H9 (cell line): ENCODE measurements at regions not wholly inside any gene's neighbourhood (a gene's known extent, or its start where the extent isn't known, plus 50 kb on each side); places are given as distances from the start of the nearest gene placed in this dataset.

ENCODE experiments used
- DNase-seq: peaks from one replicate; pipeline ENCODE4 v3.0.0-alpha.2; 2017
- H2AFZ ChIP-seq: one replicate; pipeline ENCODE4 v1.6.1; 2013; ENCODE audit warnings: mild to moderate bottlenecking, low read length, control low read depth, moderate library complexity
- H2AK5ac ChIP-seq: 2 replicates; pipeline ENCODE4 v1.6.1; 2013; ENCODE audit warnings: low read length, control low read depth, mixed read lengths; ENCODE audit not compliant: insufficient read length
- H2BK120ac ChIP-seq: one replicate; pipeline ENCODE4 v1.6.1; 2013; ENCODE audit warnings: low read depth, mild to moderate bottlenecking, low read length, control low read depth, inconsistent platforms; ENCODE audit not compliant: poor library complexity, severe bottlenecking
- H2BK12ac ChIP-seq: 2 replicates; pipeline ENCODE4 v1.6.1; 2013; ENCODE audit warnings: low read length, control low read depth, mixed read lengths, low read depth; ENCODE audit not compliant: insufficient read length
- H2BK15ac ChIP-seq: 2 replicates; pipeline ENCODE4 v1.6.1; 2013; ENCODE audit warnings: low read depth, low read length, control low read depth
- H2BK20ac ChIP-seq: one replicate; pipeline ENCODE4 v1.6.1; 2013; ENCODE audit warnings: low read depth, mild to moderate bottlenecking, low read length, control low read depth, inconsistent platforms; ENCODE audit not compliant: poor library complexity, severe bottlenecking
- H2BK5ac ChIP-seq: 2 replicates; pipeline ENCODE4 v1.6.1; 2013; ENCODE audit warnings: low read length, control low read depth, mixed read lengths; ENCODE audit not compliant: insufficient read length
- H3K14ac ChIP-seq: 2 replicates; pipeline ENCODE4 v1.6.1; 2013; ENCODE audit warnings: low read length, control low read depth; ENCODE audit not compliant: insufficient read depth
- H3K18ac ChIP-seq: 2 replicates; pipeline ENCODE4 v1.6.1; 2013; ENCODE audit warnings: low read depth, mild to moderate bottlenecking, mixed read lengths, low read length, control low read depth; ENCODE audit not compliant: insufficient read length
- H3K23ac ChIP-seq: 2 replicates; pipeline ENCODE4 v1.6.1; 2013; ENCODE audit warnings: low read length, control low read depth, mixed read lengths, low read depth; ENCODE audit not compliant: insufficient read length
- H3K23me2 ChIP-seq: 2 replicates; pipeline ENCODE4 v1.6.1; 2013; ENCODE audit warnings: low read depth, mild to moderate bottlenecking, mixed read lengths, low read length, control low read depth; ENCODE audit not compliant: insufficient read length, poor library complexity, severe bottlenecking
- H3K27ac ChIP-seq: 2 replicates; pipeline ENCODE4 v1.5.1; 2013; ENCODE audit warnings: low read length, control low read depth, mixed read lengths, low read depth; ENCODE audit not compliant: insufficient read length
- H3K27me3 ChIP-seq: 2 replicates; pipeline ENCODE4 v1.6.1; 2013; ENCODE audit warnings: low read length, control low read depth, inconsistent platforms; ENCODE audit not compliant: insufficient read depth
- H3K4ac ChIP-seq: 2 replicates; pipeline ENCODE4 v1.6.1; 2013; ENCODE audit warnings: low read depth, mild to moderate bottlenecking, control low read depth, inconsistent platforms, low read length, moderate library complexity
- H3K4me1 ChIP-seq: 2 replicates; pipeline ENCODE4 v1.6.1; 2013; ENCODE audit warnings: low read length, control low read depth, inconsistent platforms; ENCODE audit not compliant: insufficient read depth
- H3K4me2 ChIP-seq: 2 replicates; pipeline ENCODE4 v1.6.1; 2013; ENCODE audit warnings: low read length, control low read depth, mixed read lengths; ENCODE audit not compliant: insufficient read length, insufficient read depth
- H3K56ac ChIP-seq: 2 replicates; pipeline ENCODE4 v1.6.1; 2013; ENCODE audit warnings: low read depth, mild to moderate bottlenecking, mixed read lengths, low read length, control low read depth; ENCODE audit not compliant: insufficient read length
- H3K79me1 ChIP-seq: 2 replicates; pipeline ENCODE4 v1.6.1; 2013; ENCODE audit warnings: low read depth, mild to moderate bottlenecking, moderate library complexity, low read length, control low read depth, inconsistent platforms; ENCODE audit not compliant: insufficient read depth, poor library complexity, severe bottlenecking
- H3K79me2 ChIP-seq: 2 replicates; pipeline ENCODE4 v1.6.1; 2013; ENCODE audit warnings: low read length, control low read depth, inconsistent platforms; ENCODE audit not compliant: insufficient read depth
- H3K9ac ChIP-seq: 2 replicates; pipeline ENCODE4 v1.6.1; 2013; ENCODE audit warnings: low read length, control low read depth, mixed read lengths; ENCODE audit not compliant: insufficient read length; ENCODE audit errors: extremely low read depth
- H3K9me3 ChIP-seq: one replicate; pipeline ENCODE4 v1.6.1; 2013; ENCODE audit warnings: low read depth, low read length, inconsistent platforms; ENCODE audit not compliant: control insufficient read depth
- H3T11ph ChIP-seq: one replicate; pipeline ENCODE4 v1.6.1; 2013; ENCODE audit warnings: mild to moderate bottlenecking, low read length, control low read depth, inconsistent platforms
- H4K20me1 ChIP-seq: one replicate; pipeline ENCODE4 v1.6.1; 2013; ENCODE audit not compliant: control insufficient read depth, insufficient read length, insufficient read depth
- H4K5ac ChIP-seq: 2 replicates; pipeline ENCODE4 v1.6.1; 2013; ENCODE audit warnings: low read depth, mild to moderate bottlenecking, mixed read lengths, low read length, control low read depth; ENCODE audit not compliant: insufficient read length
- H4K8ac ChIP-seq: replicated peaks from 2 replicates; pipeline ENCODE4 v1.6.1; 2013; ENCODE audit warnings: low read length, control low read depth, mixed read lengths, low read depth; ENCODE audit not compliant: insufficient read length
- H4K91ac ChIP-seq: 2 replicates; pipeline ENCODE4 v1.6.1; 2013; ENCODE audit warnings: low read depth, mild to moderate bottlenecking, moderate library complexity, mixed read lengths, low read length, control low read depth; ENCODE audit not compliant: insufficient read length
- H3K27ac Mint-ChIP-seq, 3 experiments: 2 replicates in 2 of 3; 3 replicates in 1 of 3; pipeline ENCODE4 v1.8.0; 2020 to 2021; ENCODE audit warnings: mixed read lengths in 3 of 3, mild to moderate bottlenecking in 1 of 3, moderate library complexity in 1 of 3
- H3K27me3 Mint-ChIP-seq: 2 replicates; pipeline ENCODE4 v1.8.0; 2021; ENCODE audit warnings: low read depth, mild to moderate bottlenecking, moderate library complexity, mixed read lengths
- H3K36me3 Mint-ChIP-seq, 3 experiments: 2 replicates in 2 of 3; 3 replicates in 1 of 3; pipeline ENCODE4 v1.8.0; 2020 to 2021; ENCODE audit warnings: low read depth in 3 of 3, mixed read lengths in 3 of 3; ENCODE audit not compliant: insufficient read depth in 1 of 3
- H3K4me1 Mint-ChIP-seq, 2 experiments: 2 replicates each; pipeline ENCODE4 v1.8.0; 2020; ENCODE audit warnings: mixed read lengths in 2 of 2
- H3K4me3 Mint-ChIP-seq, 2 experiments: 2 replicates in 1 of 2; 3 replicates in 1 of 2; pipeline ENCODE4 v1.8.0; 2020 to 2021; ENCODE audit warnings: mild to moderate bottlenecking in 2 of 2, mixed read lengths in 2 of 2, moderate library complexity in 1 of 2
- H3K9me3 Mint-ChIP-seq, 2 experiments: 2 replicates in 1 of 2; 3 replicates in 1 of 2; pipeline ENCODE4 v1.8.0; 2020; ENCODE audit warnings: mild to moderate bottlenecking in 2 of 2, mixed read lengths in 2 of 2, moderate library complexity in 1 of 2
- WGBS: extraction: QIAGEN DNeasy Blood & Tissue Kit; methylation state at CpG from one replicate; pipeline ENCODE4 v1.1.7; 2013; ENCODE audit warnings: missing lambda C conversion rate, low lambda C conversion rate, mixed read lengths; ENCODE audit not compliant: insufficient read length; ENCODE audit errors: extremely low coverage; 5-methylcytosine and 5-hydroxymethylcytosine counted together
- TF ChIP-seq, protein P1 (sequence below): fragments of 200-600 bp; sonication (generic); conservative IDR thresholded peaks from 3 replicates; pipeline ENCODE4 v1.8.0; 2021; ENCODE audit warnings: antibody characterized with exemption, mild to moderate bottlenecking

DNA sequence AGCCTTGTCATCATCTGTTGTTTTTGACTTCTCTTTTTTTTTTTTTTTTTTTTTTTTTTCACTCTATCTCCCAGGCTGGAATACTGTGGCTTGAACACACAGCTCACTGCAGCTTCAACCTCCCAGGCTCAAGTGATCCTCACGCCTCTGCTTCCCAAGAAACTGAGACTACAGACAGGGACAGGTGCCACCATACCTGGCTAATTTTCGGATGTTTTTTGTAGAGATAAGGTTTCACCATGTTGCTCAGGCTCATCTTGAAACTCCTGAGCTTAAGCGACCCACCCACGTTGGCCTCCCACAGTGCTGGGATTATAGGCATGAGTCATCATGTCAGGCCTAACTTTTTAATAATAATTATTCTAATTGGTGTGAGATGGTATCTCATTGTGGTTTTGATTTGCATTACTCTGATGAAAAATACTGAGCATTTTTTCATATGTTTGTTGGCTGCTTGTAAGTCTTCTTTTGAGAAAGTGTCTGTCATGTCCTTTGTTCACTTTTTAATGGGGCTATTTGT is 51.3 kb upstream of the OR9G4 start:
- peak overlapping the region in 2 of 3 experiments; percentile 55 to 84; a peak in 2 of 7 replicates for H3K27ac Mint-ChIP-seq
- no CpG with 5 or more reads among the region's 4 CpGs for WGBS
- no peak overlapping the region for H3K18ac ChIP-seq

More for the DNA sequence above, 51.3 kb upstream of the OR9G4 start:
- Histone ChIP-seq H4K20me1 (no peaks in the 10 kb centered on the region), H3K14ac (no peak overlapping the region), H2BK12ac (no peak overlapping the region), H2BK20ac (no peak overlapping the region), H3K79me2 (no peaks in the 10 kb centered on the region), H3K23me2 (no peaks in the 10 kb centered on the region), H3K23ac (no peak overlapping the region), H4K91ac (no peak overlapping the region), H2AK5ac (no peak overlapping the region), H2AFZ (no peak overlapping the region), H3K79me1 (no peaks in the 10 kb centered on the region), H3T11ph (no peak overlapping the region), H3K4me1 (no peaks in the 10 kb centered on the region), H4K8ac (no peak overlapping the region), H3K56ac (no peak overlapping the region), H3K4ac (no peak overlapping the region), H2BK5ac (no peak overlapping the region), H3K4me2 (no peak overlapping the region), H3K27ac (no peak overlapping the region), H4K5ac (no peak overlapping the region), H2BK120ac (no peak overlapping the region), H2BK15ac (no peak overlapping the region), H3K9me3 (no peaks in the 10 kb centered on the region), H3K27me3 (no peaks in the 10 kb centered on the region), H3K9ac (no peak overlapping the region)
- H3K9me3 Mint-ChIP-seq: peaks cover 4% of the 10 kb centered on the region in 2 experiments; a peak in 2 of 5 replicates
- H3K27me3 Mint-ChIP-seq: no peaks in the 10 kb centered on the region
- H3K4me1 Mint-ChIP-seq: peaks cover 11 to 19% of the 10 kb centered on the region in 2 experiments
- DNase-seq: no peak
- H3K36me3 Mint-ChIP-seq: no peaks in the 10 kb centered on the region
- TF ChIP-seq, protein P1, sequence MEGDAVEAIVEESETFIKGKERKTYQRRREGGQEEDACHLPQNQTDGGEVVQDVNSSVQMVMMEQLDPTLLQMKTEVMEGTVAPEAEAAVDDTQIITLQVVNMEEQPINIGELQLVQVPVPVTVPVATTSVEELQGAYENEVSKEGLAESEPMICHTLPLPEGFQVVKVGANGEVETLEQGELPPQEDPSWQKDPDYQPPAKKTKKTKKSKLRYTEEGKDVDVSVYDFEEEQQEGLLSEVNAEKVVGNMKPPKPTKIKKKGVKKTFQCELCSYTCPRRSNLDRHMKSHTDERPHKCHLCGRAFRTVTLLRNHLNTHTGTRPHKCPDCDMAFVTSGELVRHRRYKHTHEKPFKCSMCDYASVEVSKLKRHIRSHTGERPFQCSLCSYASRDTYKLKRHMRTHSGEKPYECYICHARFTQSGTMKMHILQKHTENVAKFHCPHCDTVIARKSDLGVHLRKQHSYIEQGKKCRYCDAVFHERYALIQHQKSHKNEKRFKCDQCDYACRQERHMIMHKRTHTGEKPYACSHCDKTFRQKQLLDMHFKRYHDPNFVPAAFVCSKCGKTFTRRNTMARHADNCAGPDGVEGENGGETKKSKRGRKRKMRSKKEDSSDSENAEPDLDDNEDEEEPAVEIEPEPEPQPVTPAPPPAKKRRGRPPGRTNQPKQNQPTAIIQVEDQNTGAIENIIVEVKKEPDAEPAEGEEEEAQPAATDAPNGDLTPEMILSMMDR: no peak
- H3K4me3 Mint-ChIP-seq: no peak overlapping the region
